Lung (tissue), 11 donors: ENCODE measurements at regions not wholly inside any gene's neighbourhood (a gene's known extent, or its start where the extent isn't known, plus 50 kb on each side); places are given as distances from the start of the nearest gene placed in this dataset.
A peak's percentile ranks its signal among the peaks of the same experiment; 100 is the strongest.

Source experiments
- ATAC-seq: fragments of 200-7000 bp; cut with Tn5 transposase; one replicate; pipeline ENCODE4 v1.9.1; 2020; ENCODE audit warnings: moderate number of reproducible peaks; ENCODE audit not compliant: insufficient read depth, low FRiP score
- DNase-seq, 3 donors: peaks; one replicate each; pipeline ENCODE4 v3.0.0-alpha.2; 2013 to 2017
- H3K27ac ChIP-seq, 2 donors: one replicate each; pipeline ENCODE4 v1.5.1; 2013; ENCODE audit warnings: mild to moderate bottlenecking in 2 of 2, moderate library complexity in 2 of 2, control low read depth in 1 of 2, inconsistent platforms in 1 of 2, low read depth in 1 of 2, low read length in 1 of 2
- H3K27me3 ChIP-seq, 3 donors: one replicate each; pipeline ENCODE4 v1.5.1; 2013; ENCODE audit warnings: low read length in 2 of 3; ENCODE audit not compliant: control insufficient read depth in 3 of 3, insufficient read depth in 3 of 3
- H3K36me3 ChIP-seq, 4 donors: one replicate each; pipeline ENCODE4 v1.5.1; 2013; ENCODE audit warnings: low read length in 4 of 4, mild to moderate bottlenecking in 1 of 4, moderate library complexity in 1 of 4; ENCODE audit not compliant: control insufficient read depth in 4 of 4, insufficient read depth in 4 of 4
- H3K4me1 ChIP-seq, 5 donors: one replicate each; pipeline ENCODE4 v1.5.1; 2013; ENCODE audit warnings: low read length in 5 of 5, mild to moderate bottlenecking in 2 of 5, moderate library complexity in 1 of 5; ENCODE audit not compliant: control insufficient read depth in 5 of 5, insufficient read depth in 5 of 5
- H3K4me3 ChIP-seq: one replicate; pipeline ENCODE4 v1.5.1; 2013; ENCODE audit warnings: mild to moderate bottlenecking, control low read depth, moderate library complexity
- H3K9ac ChIP-seq, 2 donors: one replicate each; pipeline ENCODE4 v1.5.1; 2013; ENCODE audit warnings: low read length in 2 of 2, control low read depth in 1 of 2; ENCODE audit not compliant: insufficient read depth in 1 of 2
- H3K9me3 ChIP-seq, 4 donors: one replicate each; pipeline ENCODE4 v1.5.1; 2013; ENCODE audit warnings: low read length in 3 of 4, mild to moderate bottlenecking in 1 of 4, moderate library complexity in 1 of 4; ENCODE audit not compliant: control insufficient read depth in 4 of 4, insufficient read depth in 3 of 4
- WGBS, 2 donors: extraction: QIAGEN DNeasy Blood & Tissue Kit; methylation state at CpG; one replicate each; pipeline ENCODE4 v1.1.7; 2013; 5-methylcytosine and 5-hydroxymethylcytosine counted together
- TF ChIP-seq, protein P1 (sequence below): IDR thresholded peaks from 2 replicates; pipeline ENCODE4 v1.5.1; 2012; ENCODE audit warnings: mild to moderate bottlenecking; ENCODE audit errors: control extremely low read depth, extremely low read depth
- donor health status: control.
- donor health status: control.
- donor health status: Bipolar disorder and iron deficiency.
- donor health status: healthy.
- donor health status: DM: yes; HTN: yes; CAD: no.

- peak in 1 of 3 donors; percentile 41 for DNase-seq
- no peak for ATAC-seq
- WGBS, 2 donors = 70 to 72% methylated on average over 5 of the region's 5 CpGs
- Histone ChIP-seq H3K27me3 (no peaks in the 10 kb centered on the region), H3K4me1 (no peaks in the 10 kb centered on the region), H3K4me3 (no peak overlapping the region), H3K9me3 (no peaks in the 10 kb centered on the region), H3K27ac (no peak overlapping the region), H3K9ac (no peak overlapping the region), H3K36me3 (no peaks in the 10 kb centered on the region)
- TF ChIP-seq, protein P1, sequence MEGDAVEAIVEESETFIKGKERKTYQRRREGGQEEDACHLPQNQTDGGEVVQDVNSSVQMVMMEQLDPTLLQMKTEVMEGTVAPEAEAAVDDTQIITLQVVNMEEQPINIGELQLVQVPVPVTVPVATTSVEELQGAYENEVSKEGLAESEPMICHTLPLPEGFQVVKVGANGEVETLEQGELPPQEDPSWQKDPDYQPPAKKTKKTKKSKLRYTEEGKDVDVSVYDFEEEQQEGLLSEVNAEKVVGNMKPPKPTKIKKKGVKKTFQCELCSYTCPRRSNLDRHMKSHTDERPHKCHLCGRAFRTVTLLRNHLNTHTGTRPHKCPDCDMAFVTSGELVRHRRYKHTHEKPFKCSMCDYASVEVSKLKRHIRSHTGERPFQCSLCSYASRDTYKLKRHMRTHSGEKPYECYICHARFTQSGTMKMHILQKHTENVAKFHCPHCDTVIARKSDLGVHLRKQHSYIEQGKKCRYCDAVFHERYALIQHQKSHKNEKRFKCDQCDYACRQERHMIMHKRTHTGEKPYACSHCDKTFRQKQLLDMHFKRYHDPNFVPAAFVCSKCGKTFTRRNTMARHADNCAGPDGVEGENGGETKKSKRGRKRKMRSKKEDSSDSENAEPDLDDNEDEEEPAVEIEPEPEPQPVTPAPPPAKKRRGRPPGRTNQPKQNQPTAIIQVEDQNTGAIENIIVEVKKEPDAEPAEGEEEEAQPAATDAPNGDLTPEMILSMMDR = no peak
Measured at GRCh38 chr2:19480673-19481072, 122.2 kb upstream of the OSR1 start.

GRCh38 chr2:19479666-19480065 lies 121.2 kb upstream of the OSR1 start:
- TF ChIP-seq, protein P1 = no peak
- ATAC-seq (no peak), DNase-seq (no peak)
- Histone ChIP-seq H3K9ac (no peak overlapping the region), H3K4me1 (no peaks in the 10 kb centered on the region), H3K9me3 (no peaks in the 10 kb centered on the region), H3K36me3 (no peaks in the 10 kb centered on the region), H3K4me3 (no peak overlapping the region), H3K27me3 (no peaks in the 10 kb centered on the region), H3K27ac (no peak overlapping the region)
- 97 to 100% methylated on average over 1 of the region's 1 CpG for WGBS, 2 donors

- Histone ChIP-seq H3K36me3 (no peaks in the 10 kb centered on the region), H3K9me3 (peaks cover 0 to 2% (median 0%) of the 10 kb centered on the region in 4 donors), H3K4me1 (peaks cover 0 to under 1% (median 0%) of the 10 kb centered on the region in 5 donors), H3K4me3 (no peak overlapping the region), H3K27ac (no peak overlapping the region), H3K9ac (no peak overlapping the region), H3K27me3 (no peaks in the 10 kb centered on the region)
- 80 to 81% methylated on average over 1 of the region's 1 CpG for WGBS, 2 donors
- no peak for ATAC-seq
- no peak for DNase-seq
- TF ChIP-seq, protein P1 = no peak
Measured at GRCh38 chr2:19478409-19478808, 120.0 kb upstream of the OSR1 start.

- peaks cover 0 to 2% (median 0%) of the 10 kb centered on the region in 5 donors for H3K4me1 ChIP-seq
- H3K27me3 ChIP-seq = no peaks in the 10 kb centered on the region
- 74% methylated on average over 2 of the region's 2 CpGs for WGBS, 2 donors
- ATAC-seq = no peak
- no peak overlapping the region for H3K27ac ChIP-seq
- peaks cover 0 to 2% (median 0%) of the 10 kb centered on the region in 4 donors for H3K9me3 ChIP-seq
- H3K9ac ChIP-seq = no peak overlapping the region
- H3K36me3 ChIP-seq = no peaks in the 10 kb centered on the region
- TF ChIP-seq, protein P1 = no peak
- DNase-seq = no peak
- no peak overlapping the region for H3K4me3 ChIP-seq
Measured at GRCh38 chr2:19476327-19476726, 117.9 kb upstream of the OSR1 start.
